GM19035 (cell line): ENCODE measurements at regions not wholly inside any gene's neighbourhood (a gene's known extent, or its start where the extent isn't known, plus 50 kb on each side); places are given as distances from the start of the nearest gene placed in this dataset.
"Not testable (repeated sequence)": the region's sequence is repeated elsewhere in the genome, so short reads cannot be mapped to it uniquely, and the experiment has no call there.

Source experiments
- ATAC-seq: cut with Tn5 transposase; IDR thresholded peaks from one replicate; pipeline ENCODE4 v1.9.1; 2021; ENCODE audit not compliant: unreplicated experiment

DNA sequence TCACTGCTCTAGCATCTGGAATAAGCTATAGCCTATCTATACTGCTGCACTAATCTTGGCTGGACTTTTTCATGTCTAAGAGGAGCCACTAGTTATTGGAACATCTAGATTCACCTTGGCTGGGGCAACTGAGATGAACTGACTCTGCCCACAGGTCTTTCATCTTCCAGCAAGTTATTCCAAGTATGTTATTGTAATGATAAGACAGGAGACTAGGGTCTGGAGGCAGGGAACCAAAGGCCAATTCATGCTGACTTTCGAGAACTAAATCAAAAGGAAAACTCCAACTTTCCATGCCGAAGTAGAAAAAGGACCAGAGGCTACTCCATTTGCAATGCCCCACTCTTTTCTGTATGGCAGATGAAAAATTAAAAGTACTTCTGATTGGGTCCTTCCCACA lies 1243.0 kb upstream of the RAG2 start:
- no peak for ATAC-seq

DNA sequence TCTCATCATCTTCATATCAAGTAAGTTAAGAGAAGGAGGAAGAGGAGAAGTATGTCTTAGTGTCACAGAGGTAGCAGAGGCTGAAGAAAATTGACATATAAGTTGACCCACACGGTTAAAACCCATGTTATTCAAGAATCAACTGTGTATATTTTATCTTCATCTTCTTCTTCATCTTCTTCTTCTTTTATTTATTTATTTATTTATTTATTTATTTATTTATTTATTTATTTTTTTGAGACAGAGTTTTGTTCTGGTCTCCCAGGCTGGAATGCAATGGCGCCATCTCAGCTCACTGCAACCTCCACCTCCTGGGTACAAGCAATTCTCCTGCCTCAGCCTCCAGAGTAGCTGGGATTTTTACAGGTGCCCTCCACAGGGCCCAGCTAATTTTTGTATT lies 1242.3 kb upstream of the RAG2 start:
- ATAC-seq: not testable (repeated sequence)

DNA sequence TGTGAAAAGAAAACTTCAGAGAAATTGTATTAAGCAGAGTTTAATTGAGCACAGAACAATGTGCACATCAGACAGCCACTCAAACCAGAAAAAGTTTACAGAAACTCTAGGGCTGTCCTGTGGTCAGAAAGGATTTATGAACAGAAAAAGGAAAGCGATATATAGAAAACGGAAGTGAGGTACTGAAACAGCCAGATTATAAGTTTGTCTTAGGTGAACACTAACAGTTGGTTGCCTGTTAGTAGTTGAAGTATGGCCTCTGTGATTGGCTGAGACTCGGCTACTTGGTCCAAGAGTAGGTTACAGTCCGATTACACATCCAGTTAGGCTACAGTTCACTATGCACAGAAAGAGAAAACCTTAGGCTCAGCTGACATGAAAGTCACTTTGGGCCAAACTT lies 1232.5 kb upstream of the RAG2 start:
- no peak for ATAC-seq

DNA sequence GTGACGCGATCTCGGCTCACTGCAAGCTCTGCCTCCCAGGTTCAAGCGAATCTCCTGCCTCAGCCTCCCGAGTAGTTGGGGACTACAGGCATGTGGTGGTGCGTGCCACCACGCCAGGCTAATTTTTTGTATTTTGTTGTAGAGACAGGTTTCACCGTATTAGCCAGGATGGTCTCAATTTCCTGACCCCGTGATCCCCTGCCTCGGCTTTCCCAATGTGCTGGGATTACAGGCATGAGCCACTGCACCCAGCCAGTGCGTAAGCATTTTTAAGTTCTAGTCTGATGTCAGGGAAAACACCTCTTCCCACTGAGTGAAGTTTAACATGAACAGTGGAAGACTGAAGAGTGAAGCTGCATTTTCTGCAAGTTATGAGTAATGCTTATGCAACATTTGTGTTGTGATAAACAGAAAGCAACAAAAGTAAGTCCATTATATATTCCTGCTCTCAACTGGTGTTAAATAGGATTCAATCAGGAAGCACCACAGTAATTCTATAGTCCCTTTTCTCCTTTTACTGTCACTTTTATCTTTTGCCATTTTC lies 1219.8 kb upstream of the RAG2 start:
- no peak for ATAC-seq

DNA sequence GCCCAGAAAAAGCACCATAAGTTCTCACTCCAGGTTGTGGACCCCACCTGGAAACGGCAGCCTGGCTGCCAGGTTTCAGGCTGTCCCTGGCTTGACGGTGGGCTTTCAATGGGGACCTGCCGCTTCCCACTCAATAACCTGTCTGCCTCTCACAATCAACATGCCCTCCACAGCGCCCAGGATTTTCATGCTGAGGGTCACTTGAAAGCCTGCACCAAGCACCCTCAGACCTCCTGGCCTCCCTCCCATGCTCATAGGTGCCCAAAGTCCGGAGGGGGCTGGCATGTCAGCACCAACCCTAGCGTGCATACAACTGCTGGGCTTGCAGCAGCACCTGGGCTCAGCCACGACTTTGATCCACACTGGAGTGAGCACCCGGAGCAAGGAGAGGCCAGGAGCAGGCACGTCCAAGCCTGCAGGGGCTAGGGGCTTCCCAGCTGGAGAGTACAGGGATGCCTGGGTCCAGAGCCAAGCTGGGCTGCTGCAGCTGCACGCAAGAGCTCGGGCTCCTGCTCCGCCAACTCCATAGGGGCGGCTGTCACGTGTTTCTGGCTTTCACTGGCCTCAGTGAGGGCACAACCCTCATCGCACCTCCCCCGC lies 1214.3 kb upstream of the RAG2 start:
- no peak for ATAC-seq

DNA sequence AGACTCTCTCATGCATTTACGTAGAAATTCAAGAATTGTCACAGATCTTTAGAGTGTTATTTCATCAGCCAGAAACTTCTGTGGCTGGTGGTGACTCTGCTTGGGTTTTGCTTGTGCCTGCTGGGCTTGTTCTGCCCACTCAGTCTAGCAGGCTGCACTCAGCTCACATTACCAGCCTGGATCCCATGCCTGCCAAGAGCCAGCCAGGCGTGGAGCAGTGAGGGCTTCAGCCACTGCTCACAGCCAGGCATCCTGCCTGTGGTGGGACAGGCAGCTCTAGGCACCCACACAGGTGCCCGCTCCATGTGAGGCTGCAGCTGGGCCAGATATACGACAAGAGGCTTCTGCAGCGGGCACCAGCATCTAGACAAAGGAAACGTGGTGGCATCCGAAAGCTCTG lies 1213.3 kb upstream of the RAG2 start:
- no peak for ATAC-seq

DNA sequence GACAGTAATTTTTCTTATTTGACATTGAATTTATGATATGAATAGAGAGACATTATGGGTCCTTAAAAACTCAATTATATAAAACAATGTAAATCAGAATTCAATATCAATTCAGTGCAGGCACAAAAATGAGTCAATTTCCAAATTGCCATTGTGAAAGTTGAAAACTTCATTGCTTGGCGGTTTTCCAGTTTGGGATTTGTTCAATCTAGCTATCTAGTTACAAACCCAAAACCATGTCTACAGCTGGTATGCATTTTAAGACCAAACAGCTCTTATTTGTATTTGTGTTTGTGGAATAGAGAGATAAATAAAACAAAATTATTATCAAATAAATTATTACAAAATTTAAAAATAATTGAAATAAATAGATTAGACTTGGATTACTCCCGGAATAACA lies 1206.6 kb upstream of the RAG2 start:
- ATAC-seq: no peak

DNA sequence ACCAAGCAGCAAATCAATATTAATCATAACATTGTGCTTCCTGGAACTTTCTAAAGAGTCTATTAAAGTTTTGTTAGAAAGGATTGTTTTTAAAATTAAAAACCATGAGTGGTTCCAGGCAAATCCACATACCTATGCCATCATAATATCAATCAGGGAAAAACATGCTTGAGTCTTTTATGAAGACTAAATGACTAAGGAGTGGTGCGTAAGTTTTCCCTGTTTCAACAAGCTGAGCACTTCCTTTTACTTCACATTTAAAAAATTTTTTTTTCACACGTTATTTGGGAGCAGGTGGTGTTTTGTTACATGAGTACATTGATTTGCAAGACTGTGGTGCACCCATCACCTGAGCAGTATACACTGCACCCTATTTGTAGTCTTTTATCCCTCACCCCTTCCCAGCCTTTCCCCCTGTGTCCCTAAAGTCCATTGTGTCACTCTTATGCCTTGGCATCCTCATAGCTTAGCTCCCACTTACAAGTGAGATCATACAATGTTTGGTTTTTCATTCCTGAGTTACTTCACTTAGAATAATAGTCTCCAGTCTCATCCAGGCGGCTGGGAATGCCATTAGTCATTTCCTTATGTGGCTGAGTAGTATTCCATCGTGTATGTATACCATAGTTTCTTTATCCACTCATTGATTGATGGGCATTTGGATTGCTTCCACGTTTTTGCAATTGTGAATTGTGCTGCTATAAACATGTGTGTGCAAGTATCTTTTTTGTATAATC lies 1190.3 kb upstream of the RAG2 start:
- ATAC-seq: no peak

DNA sequence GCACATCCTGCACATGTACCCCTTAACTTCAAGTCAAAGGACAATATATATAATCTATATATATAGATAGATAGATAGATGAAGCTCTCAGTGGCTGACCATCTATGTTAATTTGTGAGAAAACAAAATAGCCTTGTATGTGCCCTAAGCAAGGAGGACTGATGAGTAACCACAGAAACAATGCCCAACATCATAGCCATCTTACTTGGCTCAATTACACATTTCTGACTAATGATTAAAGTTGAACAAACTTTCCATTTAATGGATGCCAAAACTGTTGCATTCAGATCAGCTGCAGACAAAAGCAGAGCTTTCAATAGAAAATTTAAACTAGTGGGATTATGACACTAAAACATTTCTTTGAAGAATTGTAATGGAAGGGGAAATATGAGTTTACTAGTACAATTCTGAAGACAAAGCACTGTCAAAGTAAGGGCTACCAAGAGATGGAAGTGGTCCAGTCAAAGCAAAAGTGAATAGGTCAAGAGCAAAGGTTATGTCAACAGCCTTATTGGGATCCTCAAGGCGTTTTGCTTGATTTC lies 1188.2 kb upstream of the RAG2 start:
- ATAC-seq: no peak

DNA sequence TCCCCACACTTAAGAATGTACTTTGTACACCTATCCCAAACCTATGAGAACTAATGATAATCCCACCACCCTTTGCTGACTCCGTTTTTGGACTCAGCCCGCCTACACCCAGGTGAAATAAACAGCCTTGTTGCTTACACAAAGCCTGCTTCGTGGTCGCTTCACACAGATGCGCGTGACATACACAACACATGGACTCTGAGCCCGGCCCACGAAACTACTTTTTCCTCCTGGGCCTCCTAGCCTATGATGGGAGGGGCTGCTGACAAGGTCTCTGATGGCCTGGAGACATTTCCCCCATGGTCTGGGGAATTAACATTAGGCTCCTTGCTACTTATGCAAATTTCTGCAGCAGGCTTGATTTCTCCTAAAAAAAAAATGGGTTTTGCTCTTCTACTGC lies 1176.4 kb upstream of the RAG2 start:
- ATAC-seq: no peak

DNA sequence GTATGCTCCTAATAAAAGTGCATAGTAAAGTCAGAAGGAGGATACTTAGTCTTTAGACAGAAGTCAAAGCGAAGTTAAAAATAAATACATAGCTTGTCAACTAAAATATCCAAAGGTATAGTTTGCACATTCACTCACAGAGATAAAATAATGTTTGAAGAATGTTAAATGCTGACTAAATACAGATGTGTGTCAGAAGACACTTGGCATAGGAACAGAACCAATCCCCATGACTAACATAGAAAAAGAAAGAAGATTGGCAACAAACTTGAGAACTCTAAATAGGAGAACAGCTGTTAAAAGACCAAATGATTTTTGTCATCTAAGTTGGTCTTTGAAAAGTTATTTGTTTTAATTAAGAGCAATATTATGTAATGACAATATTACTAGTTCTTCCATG lies 1172.1 kb upstream of the RAG2 start:
- ATAC-seq: no peak

DNA sequence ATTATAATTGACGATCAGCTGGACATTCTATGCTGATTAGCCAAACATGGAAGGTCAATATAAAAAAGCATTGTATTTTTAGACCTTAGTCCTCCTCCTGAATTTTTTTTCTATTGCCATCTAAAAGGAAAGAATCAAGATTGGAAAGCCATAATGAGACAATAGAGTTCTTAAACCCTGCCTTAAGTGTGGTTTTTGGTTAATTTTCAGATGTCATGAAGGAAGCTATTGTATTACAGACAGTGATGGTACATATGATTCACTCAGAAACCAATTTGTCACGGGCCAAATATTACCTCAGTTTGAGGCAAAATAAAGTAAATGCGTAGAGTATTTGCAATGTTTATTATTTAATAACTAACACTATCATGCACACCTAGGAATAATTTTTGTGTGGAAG lies 1164.0 kb upstream of the RAG2 start:
- no peak for ATAC-seq

DNA sequence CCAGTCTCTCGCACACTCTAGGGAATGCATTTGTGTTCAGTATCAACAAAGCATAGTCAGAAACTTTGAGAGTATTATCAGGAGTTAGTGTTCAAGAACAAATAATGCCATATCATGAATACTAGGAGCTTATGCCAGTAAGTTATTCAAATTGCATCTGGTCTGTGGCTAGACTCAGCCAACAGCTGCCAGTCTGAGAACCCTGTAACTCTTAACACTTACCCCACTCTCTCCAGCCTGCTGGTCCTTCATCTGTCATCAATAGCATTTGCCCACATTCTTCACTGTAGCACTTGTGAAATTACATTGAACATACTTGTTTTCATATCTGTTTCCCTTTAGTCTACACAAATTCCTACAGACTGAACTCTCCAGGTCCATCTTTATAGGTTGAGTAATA lies 1157.5 kb upstream of the RAG2 start:
- ATAC-seq: no peak

DNA sequence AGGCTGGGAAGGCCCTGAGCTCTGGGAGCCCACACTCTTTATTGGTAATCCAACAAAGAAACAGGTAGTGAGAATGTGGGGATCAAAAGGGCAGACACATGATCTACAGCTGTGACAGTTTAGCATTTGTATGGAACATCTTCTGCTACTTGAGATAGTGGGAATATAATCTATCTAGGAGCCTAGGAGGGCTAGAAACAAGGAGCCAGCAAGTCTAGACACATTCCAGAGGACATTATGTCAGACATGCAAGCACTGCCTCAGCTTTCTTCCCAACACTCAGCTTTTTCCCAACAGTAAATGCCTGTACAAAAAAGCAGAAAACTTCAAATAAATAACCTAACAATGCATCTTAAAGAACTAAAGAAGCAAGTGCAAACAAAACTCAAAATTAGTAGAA lies 1150.6 kb upstream of the RAG2 start:
- no peak for ATAC-seq

DNA sequence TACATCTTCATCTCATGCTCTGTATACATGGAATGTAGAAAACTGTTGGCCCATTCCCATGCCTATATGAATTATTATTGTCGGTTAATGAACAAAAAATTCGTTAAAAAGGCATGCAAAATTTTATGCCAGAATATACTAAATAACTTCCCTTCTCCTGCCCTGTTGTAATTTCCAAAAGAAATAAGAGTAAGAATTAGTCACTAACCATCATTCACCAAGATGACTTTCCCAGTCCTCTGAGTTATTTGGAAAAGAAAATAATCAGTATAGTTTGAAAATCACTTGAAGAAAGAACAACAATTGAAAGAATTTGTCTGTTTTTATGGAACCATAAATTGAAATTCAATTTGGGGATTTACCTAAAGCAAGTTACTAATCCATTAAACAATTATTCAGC lies 1149.1 kb upstream of the RAG2 start:
- no peak for ATAC-seq

DNA sequence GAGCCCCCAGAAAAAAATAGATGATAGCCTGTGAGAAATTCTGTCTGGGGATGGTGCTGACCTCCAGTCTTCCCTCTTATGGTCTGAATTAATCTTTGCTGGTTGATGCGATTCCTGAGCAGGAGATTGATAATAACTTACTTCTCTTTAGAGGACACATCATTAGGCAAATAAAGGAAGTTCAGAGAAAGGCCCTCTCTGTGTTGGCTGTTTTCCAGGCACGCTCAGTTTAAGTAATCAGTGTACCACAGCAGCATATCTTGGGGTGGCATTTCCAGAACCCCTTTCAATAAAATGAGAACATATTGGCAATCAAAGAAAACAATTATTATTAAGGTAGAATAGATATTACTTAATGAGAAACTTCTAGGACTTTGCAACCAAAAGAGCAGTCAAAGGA lies 1129.3 kb upstream of the RAG2 start:
- ATAC-seq: no peak

DNA sequence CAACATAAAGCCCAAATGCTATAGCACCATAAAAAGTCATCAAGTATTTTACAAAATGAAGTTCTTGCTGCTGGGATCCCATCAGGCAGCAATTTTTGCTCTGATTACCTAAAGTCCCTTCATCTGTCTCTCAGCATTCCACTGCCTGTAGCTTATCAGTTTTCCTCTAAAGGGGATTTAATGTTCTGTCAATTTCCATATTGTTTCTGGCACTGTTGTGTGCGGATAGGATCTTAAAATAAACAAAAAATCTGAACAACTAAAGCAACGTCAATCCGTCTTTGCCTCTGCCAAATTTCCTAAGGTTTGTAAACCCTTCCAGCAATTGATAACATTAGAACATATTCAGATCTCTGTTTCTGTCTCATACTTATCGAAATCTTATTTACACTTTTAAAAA lies 1126.3 kb upstream of the RAG2 start:
- no peak for ATAC-seq

DNA sequence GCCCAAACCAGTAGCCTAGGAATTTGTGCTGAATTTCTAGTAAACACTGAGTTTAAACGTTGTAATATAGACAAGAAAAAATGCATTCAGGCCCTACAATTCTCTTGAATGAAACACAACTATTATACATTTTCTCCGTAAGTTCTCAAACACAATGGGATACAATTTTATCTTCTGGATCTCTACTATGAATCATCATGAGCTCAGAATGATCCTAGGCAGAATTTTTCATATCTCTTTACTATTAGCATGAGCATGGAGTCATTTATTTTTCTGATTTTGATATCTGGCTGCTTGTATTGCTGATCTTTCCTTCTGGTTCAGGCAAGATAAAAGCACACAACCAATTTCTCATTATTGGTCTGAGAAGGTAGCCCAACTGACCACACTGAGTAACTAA lies 1123.4 kb upstream of the RAG2 start:
- ATAC-seq: no peak

DNA sequence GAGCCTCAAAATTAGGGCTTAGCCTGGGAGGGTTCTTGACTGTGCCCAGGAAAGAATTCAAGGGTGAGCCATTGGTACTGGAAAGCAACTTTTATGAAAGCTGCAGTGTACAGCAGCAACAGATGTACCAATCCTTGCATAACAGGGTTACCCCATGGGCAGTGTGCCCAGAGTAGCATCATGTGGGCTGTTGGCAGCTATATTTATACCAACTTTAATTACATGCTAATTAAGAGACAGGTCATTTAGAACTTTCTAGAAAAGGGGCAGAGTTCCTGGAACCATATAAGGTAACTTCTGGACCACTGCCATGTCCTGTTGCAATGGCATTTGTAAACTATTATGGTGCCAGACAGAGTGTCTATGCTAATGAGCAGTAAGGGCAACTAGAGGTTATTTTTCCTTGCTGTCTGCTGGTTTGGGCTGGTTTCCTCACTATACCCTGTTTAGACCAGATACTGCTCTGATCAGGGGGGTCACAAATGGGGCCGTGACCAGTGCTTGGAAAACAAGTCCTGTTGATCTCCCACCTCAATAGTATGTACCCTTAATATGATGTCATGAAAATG lies 1120.5 kb upstream of the RAG2 start:
- no peak for ATAC-seq

DNA sequence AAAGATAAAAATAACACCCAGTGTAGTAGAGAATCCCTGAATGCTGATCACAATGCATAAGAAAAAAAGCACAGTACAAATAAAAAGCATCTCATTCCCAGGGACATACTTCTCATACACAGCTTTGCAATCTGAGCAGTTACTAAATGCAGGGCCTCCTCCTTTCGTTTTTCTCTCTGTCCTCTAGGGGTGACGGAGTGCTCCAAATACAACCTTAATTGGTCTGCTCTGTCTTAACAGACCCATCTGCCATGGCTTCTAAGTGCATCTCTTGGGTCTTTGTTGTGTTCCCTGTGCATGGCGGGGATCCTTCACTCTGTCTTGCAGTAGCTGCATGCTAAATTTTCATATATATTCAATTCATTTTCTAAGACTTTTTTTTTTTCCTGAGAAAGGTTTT lies 1114.2 kb upstream of the RAG2 start:
- ATAC-seq: no peak

DNA sequence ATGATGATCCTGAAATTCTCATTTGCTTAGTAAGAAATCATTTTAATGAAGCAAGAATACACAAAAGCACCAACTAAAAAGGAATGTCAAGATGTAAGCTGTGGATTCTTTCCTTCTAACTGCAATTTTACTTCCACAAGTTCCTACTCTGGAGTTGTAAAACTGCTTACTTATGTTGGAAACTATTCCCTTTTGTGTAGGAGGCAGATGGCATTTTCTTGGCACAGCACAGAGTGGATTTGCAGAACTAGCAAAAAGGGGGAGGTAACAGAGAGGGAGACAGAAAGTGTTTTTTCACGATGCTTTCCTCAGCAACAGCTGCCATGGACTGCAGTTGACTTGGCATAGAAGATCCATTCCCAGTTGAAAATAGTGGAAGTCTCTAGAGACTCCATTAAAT lies 1112.0 kb upstream of the RAG2 start:
- ATAC-seq: no peak

DNA sequence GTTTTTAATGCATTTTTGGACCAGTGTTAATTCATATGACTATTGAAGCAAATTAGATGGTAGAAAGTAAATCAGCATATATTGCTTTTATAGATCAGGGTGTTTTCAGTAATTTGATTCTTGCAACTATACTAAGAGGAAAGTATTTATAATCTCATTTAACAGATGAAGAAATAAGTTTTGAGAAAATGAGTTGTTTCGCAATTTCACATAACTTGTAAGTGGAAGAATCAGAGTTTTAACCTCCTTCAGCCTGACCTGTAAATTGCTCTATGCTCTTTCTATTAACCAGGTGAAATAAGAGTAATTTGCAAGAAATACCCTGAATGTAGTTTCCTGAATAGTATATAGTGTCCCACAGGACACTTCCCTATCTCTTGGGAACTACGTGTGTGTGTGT lies 1106.8 kb upstream of the RAG2 start:
- ATAC-seq: no peak
